MM.1S (cell line): ENCODE measurements at regions not wholly inside any gene's neighbourhood (a gene's known extent, or its start where the extent isn't known, plus 50 kb on each side); places are given as distances from the start of the nearest gene placed in this dataset.

Source experiments
- CTCF ChIP-seq: fragments of 300-600 bp; sonication (generic); IDR thresholded peaks from 2 replicates; pipeline ENCODE4 v1.5.1; 2016; ENCODE audit warnings: antibody characterized with exemption, low read length, mixed read lengths
- EZH2 ChIP-seq: fragments of 300-600 bp; sonication (generic); optimal IDR thresholded peaks from 2 replicates; pipeline ENCODE3; 2017; ENCODE audit warnings: low read depth, mild to moderate bottlenecking, antibody characterized with exemption, low read length, mixed read lengths

DNA sequence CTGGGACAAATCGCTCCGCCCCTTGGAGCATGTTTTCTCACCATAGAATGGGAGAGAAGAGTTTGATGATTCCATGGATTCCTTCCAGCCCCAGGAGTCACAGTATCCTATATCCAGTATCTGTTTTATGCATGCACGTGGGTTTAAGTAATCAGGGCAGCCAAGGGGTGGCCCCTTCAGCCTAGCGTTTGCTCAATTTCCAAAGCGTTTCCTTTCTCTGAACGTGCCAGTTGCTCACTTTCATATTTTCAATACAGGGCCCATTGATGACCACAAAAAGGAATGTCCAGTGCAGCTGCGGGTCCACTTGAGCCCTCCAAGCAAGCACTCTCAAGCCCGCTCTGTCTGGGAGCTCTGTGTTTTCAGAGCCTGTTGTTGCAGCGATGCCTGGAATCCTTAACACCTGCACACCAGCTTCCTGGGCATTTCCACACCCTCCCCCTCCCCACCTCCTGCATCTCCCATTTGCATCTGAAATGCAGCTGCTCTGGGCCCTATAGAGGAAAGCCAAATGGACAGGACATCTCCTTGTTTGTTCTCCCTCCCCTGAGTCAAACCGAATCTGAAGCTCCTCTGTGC, 164.3 kb upstream of the LPP start:
- TF ChIP-seq CTCF, result no peak
- no peak for TF ChIP-seq EZH2
